Upper lobe of left lung (tissue), 6 donors: ENCODE measurements at regions not wholly inside any gene's neighbourhood (a gene's known extent, or its start where the extent isn't known, plus 50 kb on each side); places are given as distances from the start of the nearest gene placed in this dataset.

Source experiments
- ATAC-seq, 2 donors: fragments of 200-7000 bp; cut with Tn5 transposase; one replicate each; pipeline ENCODE4 v1.9.1; 2022; ENCODE audit warnings: mild to moderate bottlenecking in 2 of 2, moderate library complexity in 2 of 2; ENCODE audit not compliant: low FRiP score in 2 of 2
- DNase-seq, 2 donors: peaks; one replicate each; pipeline ENCODE4 v3.0.0-alpha.2; 2019 to 2020
- H3K27ac ChIP-seq, 4 donors: fragments of 200-600 bp; sonication (generic); one replicate each; pipeline ENCODE4 v1.5.1; 2016 to 2019
- H3K27me3 ChIP-seq, 4 donors: fragments of 200-600 bp; sonication (generic); one replicate each; pipeline ENCODE4 v1.5.1; 2017 to 2019
- H3K36me3 ChIP-seq, 4 donors: fragments of 200-600 bp; sonication (generic); one replicate each; pipeline ENCODE4 v1.5.1; 2016 to 2019
- H3K4me1 ChIP-seq, 4 donors: fragments of 200-600 bp; sonication (generic); one replicate each; pipeline ENCODE4 v1.5.1; 2018 to 2019
- H3K4me3 ChIP-seq, 4 donors: fragments of 200-600 bp; sonication (generic); one replicate each; pipeline ENCODE4 v1.5.1; 2017 to 2019; ENCODE audit warnings: mild to moderate bottlenecking in 2 of 4, moderate library complexity in 1 of 4
- H3K9me3 ChIP-seq, 4 donors: fragments of 200-600 bp; sonication (generic); one replicate each; pipeline ENCODE4 v1.5.1; 2018 to 2019
- CTCF ChIP-seq, 6 experiments: fragments of 450-650 bp in 4 of 6; fragments of 200-600 bp in 2 of 6; sonication (generic) in 2 of 6; IDR thresholded peaks; one replicate each; pipeline ENCODE4 v1.5.1; 2016 to 2019; ENCODE audit warnings: antibody characterized with exemption in 6 of 6
- EP300 ChIP-seq, 4 donors: sonication (generic); formaldehyde crosslinking; IDR thresholded peaks; one replicate each; pipeline ENCODE4 v1.5.1; 2017; ENCODE audit warnings: antibody characterized with exemption in 4 of 4, control low read depth in 2 of 4
- POLR2A ChIP-seq, 4 donors: fragments of 450-650 bp; IDR thresholded peaks; one replicate each; pipeline ENCODE4 v1.5.1; 2016 to 2017; ENCODE audit warnings: antibody characterized with exemption in 4 of 4, mild to moderate bottlenecking in 2 of 4
- POLR2AphosphoS5 ChIP-seq, 2 donors: sonication (generic); formaldehyde crosslinking; IDR thresholded peaks; one replicate each; pipeline ENCODE4 v1.5.1; 2017; ENCODE audit warnings: antibody characterized with exemption in 2 of 2
- whole genome bisulfite sequencing, 2 donors: methylation state at CpG; one replicate each; pipeline ENCODE4 v1.1.5; 2017 to 2018; 5-methylcytosine and 5-hydroxymethylcytosine counted together
- donor health status: DM: no; HTN: no; CAD: no; lungs with moderate emphysema.
- donor health status: DM: no; HTN: yes; CAD: no; lungs with severe emphysema.

- Histone ChIP-seq H3K27ac (no peak overlapping the region), H3K36me3 (no peaks in the 10 kb centered on the region), H3K9me3 (no peaks in the 10 kb centered on the region), H3K4me1 (peaks cover 17 to 38% (median 32%) of the 10 kb centered on the region in 4 donors), H3K27me3 (no peaks in the 10 kb centered on the region), H3K4me3 (no peak overlapping the region)
- no peak for ATAC-seq
- WGBS, 2 donors: 100% methylated on average over 1 of the region's 1 CpG
- no peak for DNase-seq
- TF ChIP-seq CTCF (IDR thresholded peaks at IDR 0.05) (no peak), POLR2A (IDR thresholded peaks at IDR 0.05) (no peak), POLR2AphosphoS5 (IDR thresholded peaks at IDR 0.05) (no peak), EP300 (IDR thresholded peaks at IDR 0.05) (no peak)
Observed at GRCh38 chr1:234909307-234909810, 219.3 kb downstream of the TOMM20 start.

- Histone ChIP-seq H3K9me3 (no peaks in the 10 kb centered on the region), H3K27me3 (no peaks in the 10 kb centered on the region), H3K4me3 (no peak overlapping the region), H3K4me1 (peaks cover 16 to 34% (median 31%) of the 10 kb centered on the region in 4 donors), H3K36me3 (no peaks in the 10 kb centered on the region), H3K27ac (peak overlapping the region in 3 of 4 donors; percentile 29 to 68 (median 47))
- 90 to 91% methylated on average over 3 to 9 of the region's 9 CpGs for WGBS, 2 donors
- ATAC-seq (no peak), DNase-seq (peak in 1 of 2 donors; percentile 49)
- TF ChIP-seq EP300 (IDR thresholded peaks at IDR 0.05): no peak
- no peak for TF ChIP-seq POLR2A (IDR thresholded peaks at IDR 0.05)
- no peak for TF ChIP-seq CTCF (IDR thresholded peaks at IDR 0.05)
- TF ChIP-seq POLR2AphosphoS5 (IDR thresholded peaks at IDR 0.05): no peak
Observed at GRCh38 chr1:234908571-234908970, 220.1 kb downstream of the TOMM20 start.

GRCh38 chr1:234907940-234908405, 220.7 kb downstream of the TOMM20 start:
- H3K27me3 ChIP-seq: no peaks in the 10 kb centered on the region
- TF ChIP-seq CTCF (IDR thresholded peaks at IDR 0.05) (no peak), POLR2AphosphoS5 (IDR thresholded peaks at IDR 0.05) (no peak), POLR2A (IDR thresholded peaks at IDR 0.05) (no peak), EP300 (IDR thresholded peaks at IDR 0.05) (no peak)
- WGBS, 2 donors: 53 to 76% methylated on average over 6 of the region's 6 CpGs
- H3K9me3 ChIP-seq: no peaks in the 10 kb centered on the region
- H3K27ac ChIP-seq: peak overlapping the region in 3 of 4 donors; percentile 46 to 68 (median 47)
- DNase-seq (no peak), ATAC-seq (peak; percentile 20 to 88)
- no peaks in the 10 kb centered on the region for H3K36me3 ChIP-seq
- peaks cover 14 to 29% (median 26%) of the 10 kb centered on the region in 4 donors for H3K4me1 ChIP-seq
- H3K4me3 ChIP-seq: no peak overlapping the region

- peaks cover 8 to 23% (median 20%) of the 10 kb centered on the region in 4 donors for H3K4me1 ChIP-seq
- no peaks in the 10 kb centered on the region for H3K36me3 ChIP-seq
- ATAC-seq (no peak), DNase-seq (no peak)
- no peak overlapping the region for H3K4me3 ChIP-seq
- TF ChIP-seq POLR2A (IDR thresholded peaks at IDR 0.05) (no peak), EP300 (IDR thresholded peaks at IDR 0.05) (no peak), POLR2AphosphoS5 (IDR thresholded peaks at IDR 0.05) (no peak), CTCF (IDR thresholded peaks at IDR 0.05) (no peak)
- H3K27me3 ChIP-seq: no peaks in the 10 kb centered on the region
- peak overlapping the region in 3 of 4 donors; percentile 40 to 47 (median 46) for H3K27ac ChIP-seq
- H3K9me3 ChIP-seq: no peaks in the 10 kb centered on the region
- WGBS, 2 donors: 60 to 80% methylated on average over 10 of the region's 10 CpGs
Observed at GRCh38 chr1:234907208-234907939, 221.3 kb downstream of the TOMM20 start.
